Nephron progenitor cell (in vitro differentiated cells): ENCODE measurements at regions not wholly inside any gene's neighbourhood (a gene's known extent, or its start where the extent isn't known, plus 50 kb on each side); places are given as distances from the start of the nearest gene placed in this dataset.

Experiments used
- DNase-seq: peaks from one replicate; pipeline ENCODE4 v3.0.0; 2021
- H3K27ac Mint-ChIP-seq: 2 replicates; pipeline ENCODE4 v1.8.0; 2021; ENCODE audit warnings: mild to moderate bottlenecking, moderate library complexity, mixed read lengths
- H3K27me3 Mint-ChIP-seq: 2 replicates; pipeline ENCODE4 v1.8.0; 2021; ENCODE audit warnings: mild to moderate bottlenecking, low read depth, mixed read lengths; ENCODE audit not compliant: poor library complexity
- H3K36me3 Mint-ChIP-seq: 2 replicates; pipeline ENCODE4 v1.8.0; 2021; ENCODE audit warnings: low read depth, mixed read lengths
- H3K4me1 Mint-ChIP-seq: 2 replicates; pipeline ENCODE4 v1.8.0; 2021; ENCODE audit warnings: mixed read lengths
- H3K4me3 Mint-ChIP-seq: 2 replicates; pipeline ENCODE4 v1.8.0; 2021; ENCODE audit warnings: mild to moderate bottlenecking, moderate library complexity, mixed read lengths
- H3K9me3 Mint-ChIP-seq: 2 replicates; pipeline ENCODE4 v1.8.0; 2021; ENCODE audit warnings: mild to moderate bottlenecking, moderate library complexity, mixed read lengths
- TF ChIP-seq, protein P1 (sequence below): fragments of 200-600 bp; sonication (generic); IDR thresholded peaks from 2 replicates; pipeline ENCODE4 v1.5.0; 2021; ENCODE audit warnings: antibody characterized with exemption

DNA sequence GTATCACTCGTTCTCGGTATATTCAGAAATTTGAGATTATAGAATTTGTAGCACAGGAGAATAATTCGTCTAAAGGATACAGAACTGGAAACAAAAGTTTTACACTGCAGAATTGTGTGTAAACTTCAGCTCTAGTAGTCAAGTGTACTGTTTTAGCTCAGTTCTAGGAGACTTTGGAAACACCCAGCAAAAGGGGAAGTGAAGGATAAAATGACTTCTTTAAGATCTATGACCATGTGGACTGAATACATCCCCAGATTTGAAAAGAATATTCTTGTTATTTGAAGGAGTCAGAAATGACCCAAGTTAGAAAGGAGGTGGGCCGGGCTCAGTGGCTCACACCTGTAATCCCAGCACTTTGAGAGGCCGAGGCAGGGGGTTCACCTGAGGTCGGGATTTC is 174.0 kb upstream of the FOXQ1 start:
- Mint-ChIP-seq H3K27ac (no peak overlapping the region), H3K4me1 (no peaks in the 10 kb centered on the region), H3K4me3 (no peak overlapping the region), H3K36me3 (no peaks in the 10 kb centered on the region), H3K9me3 (peaks cover 27% of the 10 kb centered on the region), H3K27me3 (peaks cover 45% of the 10 kb centered on the region)
- TF ChIP-seq, protein P1, sequence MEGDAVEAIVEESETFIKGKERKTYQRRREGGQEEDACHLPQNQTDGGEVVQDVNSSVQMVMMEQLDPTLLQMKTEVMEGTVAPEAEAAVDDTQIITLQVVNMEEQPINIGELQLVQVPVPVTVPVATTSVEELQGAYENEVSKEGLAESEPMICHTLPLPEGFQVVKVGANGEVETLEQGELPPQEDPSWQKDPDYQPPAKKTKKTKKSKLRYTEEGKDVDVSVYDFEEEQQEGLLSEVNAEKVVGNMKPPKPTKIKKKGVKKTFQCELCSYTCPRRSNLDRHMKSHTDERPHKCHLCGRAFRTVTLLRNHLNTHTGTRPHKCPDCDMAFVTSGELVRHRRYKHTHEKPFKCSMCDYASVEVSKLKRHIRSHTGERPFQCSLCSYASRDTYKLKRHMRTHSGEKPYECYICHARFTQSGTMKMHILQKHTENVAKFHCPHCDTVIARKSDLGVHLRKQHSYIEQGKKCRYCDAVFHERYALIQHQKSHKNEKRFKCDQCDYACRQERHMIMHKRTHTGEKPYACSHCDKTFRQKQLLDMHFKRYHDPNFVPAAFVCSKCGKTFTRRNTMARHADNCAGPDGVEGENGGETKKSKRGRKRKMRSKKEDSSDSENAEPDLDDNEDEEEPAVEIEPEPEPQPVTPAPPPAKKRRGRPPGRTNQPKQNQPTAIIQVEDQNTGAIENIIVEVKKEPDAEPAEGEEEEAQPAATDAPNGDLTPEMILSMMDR = no peak
- DNase-seq = no peak

DNA sequence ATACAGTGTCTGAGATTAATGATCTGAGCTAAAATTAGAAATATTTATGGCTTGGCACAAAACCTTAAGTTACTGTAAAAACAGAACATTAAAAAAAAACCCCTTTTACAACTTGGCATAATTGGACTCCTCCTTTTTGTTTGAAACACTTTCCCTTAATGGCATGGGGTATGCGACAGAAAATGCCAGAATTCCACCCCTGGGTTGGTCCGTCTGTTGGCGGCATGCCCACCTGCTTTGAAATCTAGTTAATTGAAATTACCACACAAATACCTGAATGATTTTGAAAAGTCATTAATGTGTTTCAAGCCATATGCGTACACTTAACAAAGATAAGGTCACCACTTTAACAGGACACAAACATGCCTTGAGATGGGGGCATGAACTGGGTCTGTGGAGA is 175.1 kb upstream of the FOXQ1 start:
- DNase-seq = no peak
- H3K4me1 Mint-ChIP-seq = peaks cover 4% of the 10 kb centered on the region
- H3K27ac Mint-ChIP-seq = no peak overlapping the region
- H3K4me3 Mint-ChIP-seq = no peak overlapping the region
- TF ChIP-seq, protein P1 = no peak
- H3K9me3 Mint-ChIP-seq = peaks cover 27% of the 10 kb centered on the region
- peaks cover 41% of the 10 kb centered on the region for H3K27me3 Mint-ChIP-seq
- no peaks in the 10 kb centered on the region for H3K36me3 Mint-ChIP-seq

DNA sequence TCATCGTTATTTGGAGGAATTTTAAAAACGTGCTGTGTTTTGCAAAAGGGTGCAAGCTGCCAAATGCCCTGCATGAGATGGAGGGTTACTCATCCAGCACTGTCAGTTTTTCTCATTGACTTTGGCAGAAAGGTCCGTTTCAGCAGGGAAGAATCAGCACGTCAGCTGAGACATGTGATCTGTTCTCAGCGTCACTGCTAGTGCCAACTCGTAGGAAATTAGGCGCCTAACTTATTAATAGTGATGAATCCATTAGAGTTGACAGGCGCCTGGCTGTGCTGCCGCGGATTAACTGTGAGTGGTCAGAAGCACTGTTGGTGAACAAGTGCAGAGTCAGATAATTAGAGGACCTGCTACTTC is 175.5 kb upstream of the FOXQ1 start:
- TF ChIP-seq, protein P1 = no peak
- Mint-ChIP-seq H3K4me3 (no peak overlapping the region), H3K27ac (no peak overlapping the region), H3K9me3 (peaks cover 27% of the 10 kb centered on the region), H3K27me3 (peaks cover 42% of the 10 kb centered on the region), H3K36me3 (no peaks in the 10 kb centered on the region), H3K4me1 (peaks cover 8% of the 10 kb centered on the region)
- no peak for DNase-seq

DNA sequence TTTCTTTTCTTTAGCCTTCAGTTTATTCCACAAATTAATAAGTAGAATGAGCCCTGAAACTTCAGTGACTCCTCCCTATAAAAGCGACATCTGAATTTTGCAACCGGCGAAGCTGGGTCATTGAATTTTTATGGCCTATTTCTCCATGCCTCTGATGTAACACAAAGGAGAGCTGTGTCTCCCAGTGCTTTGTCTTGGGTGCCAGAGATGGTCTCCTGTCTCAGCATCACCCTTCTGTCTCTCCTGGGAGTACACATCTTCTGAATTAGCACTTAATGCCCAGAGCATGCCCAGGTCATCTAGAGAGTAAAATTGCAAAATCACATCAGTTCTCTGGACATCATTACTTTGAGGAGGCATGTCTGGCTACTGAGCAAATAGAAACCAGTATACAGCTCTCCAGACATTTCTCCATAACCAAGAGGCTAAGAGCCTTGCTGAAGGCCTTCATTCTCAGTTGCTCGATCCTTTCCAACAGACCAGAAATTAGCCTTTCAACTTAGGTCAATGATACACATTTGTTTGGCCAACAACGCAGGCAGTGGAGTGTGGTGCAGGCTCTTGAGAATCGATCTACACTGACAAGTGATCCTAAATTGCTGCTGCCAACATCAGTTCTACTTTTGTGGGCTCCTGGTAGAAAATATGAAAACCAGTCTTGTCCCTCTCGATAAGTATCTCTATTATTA is 176.0 kb upstream of the FOXQ1 start:
- H3K4me1 Mint-ChIP-seq = peaks cover 13% of the 10 kb centered on the region
- peaks cover 27% of the 10 kb centered on the region for H3K9me3 Mint-ChIP-seq
- no peak overlapping the region for H3K4me3 Mint-ChIP-seq
- TF ChIP-seq, protein P1 = no peak
- peaks cover 41% of the 10 kb centered on the region for H3K27me3 Mint-ChIP-seq
- no peak for DNase-seq
- no peaks in the 10 kb centered on the region for H3K36me3 Mint-ChIP-seq
- H3K27ac Mint-ChIP-seq = no peak overlapping the region

DNA sequence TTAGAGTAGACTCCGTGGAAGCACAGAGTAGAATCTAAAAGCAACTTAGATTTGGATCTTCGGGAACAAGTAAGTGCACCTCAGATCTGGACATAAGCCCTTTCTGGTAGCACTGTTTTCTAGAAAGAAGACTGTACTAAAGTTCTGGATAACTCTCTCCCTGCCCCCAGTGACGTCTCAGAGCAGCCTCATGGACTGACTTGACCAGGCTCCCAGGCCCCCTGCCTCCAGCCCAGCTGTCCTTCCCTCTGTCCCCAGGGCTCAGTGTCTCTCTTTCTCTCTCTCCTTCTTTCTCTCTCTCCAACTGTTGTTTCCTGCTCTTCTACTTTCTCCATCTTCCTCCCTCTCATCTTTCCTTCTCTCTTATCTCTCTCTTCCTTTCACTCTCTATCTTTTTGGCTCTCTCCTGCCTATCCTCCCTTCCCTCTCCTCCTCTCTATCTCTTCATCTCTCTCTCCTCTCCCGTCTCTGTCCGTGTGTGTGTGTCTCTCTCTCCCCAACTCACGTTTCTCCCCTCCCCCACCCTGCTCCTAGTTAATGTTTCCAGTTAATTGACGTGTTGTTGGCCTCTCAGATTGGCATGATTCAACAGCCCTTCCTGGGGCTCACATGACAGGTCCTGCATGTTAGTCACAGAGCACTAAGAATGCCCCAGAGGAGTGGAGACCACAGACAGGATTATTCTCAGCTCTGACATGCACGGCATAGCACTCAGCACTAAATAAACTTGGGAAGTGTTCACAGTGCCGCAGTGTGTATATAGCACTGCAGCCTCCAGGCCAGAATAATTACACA is 180.4 kb upstream of the FOXQ1 start:
- no peak for DNase-seq
- peak overlapping the region; percentile 7 for H3K27ac Mint-ChIP-seq
- TF ChIP-seq, protein P1 = no peak

More for the DNA sequence above, 180.4 kb upstream of the FOXQ1 start:
- Mint-ChIP-seq H3K27me3 (peaks cover 30% of the 10 kb centered on the region), H3K4me3 (no peak overlapping the region), H3K4me1 (peaks cover 18% of the 10 kb centered on the region), H3K36me3 (no peaks in the 10 kb centered on the region), H3K9me3 (no peaks in the 10 kb centered on the region)
